ENCODE measurements at regions not wholly inside any gene's neighbourhood (a gene's known extent, or its start where the extent isn't known, plus 50 kb on each side); places are given as distances from the start of the nearest gene placed in this dataset.

DNA sequence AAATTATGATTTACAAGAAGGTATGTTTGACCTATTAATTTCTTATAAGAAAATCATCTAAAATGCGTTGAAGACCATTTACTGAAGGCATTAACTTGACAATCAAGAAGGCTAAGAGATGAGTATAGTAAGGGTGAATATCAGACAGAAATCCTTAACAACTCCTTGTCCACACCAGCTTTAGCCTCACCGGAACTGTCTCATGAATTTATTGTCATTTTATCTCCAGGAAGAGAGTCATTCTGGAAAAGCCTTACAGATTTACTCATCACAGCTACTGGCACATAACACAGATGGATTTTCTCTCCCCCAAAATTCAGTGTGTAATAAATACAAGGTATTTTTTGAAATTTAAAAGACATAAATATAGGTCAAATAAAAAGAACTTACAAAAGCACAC, 129.4 kb upstream of the LSM8 start:
- H3K4me3 Mint-ChIP-seq (ENCODE audit: unreplicated experiment): no peak overlapping the region

GRCh38 chr7:118055647-118056046, 128.3 kb upstream of the LSM8 start:
- DNase-seq: no peak
- Mint-ChIP-seq H3K9me3 (ENCODE audit: unreplicated experiment) (no peaks in the 10 kb centered on the region), H3K4me1 (ENCODE audit: low read depth, unreplicated experiment) (no peaks in the 10 kb centered on the region), H3K36me3 (ENCODE audit: unreplicated experiment) (no peaks in the 10 kb centered on the region), H3K4me3 (ENCODE audit: unreplicated experiment) (no peak overlapping the region), H3K27me3 (ENCODE audit: unreplicated experiment) (no peaks in the 10 kb centered on the region), H3K27ac (ENCODE audit: unreplicated experiment) (no peak overlapping the region)
- TF ChIP-seq, protein P1, sequence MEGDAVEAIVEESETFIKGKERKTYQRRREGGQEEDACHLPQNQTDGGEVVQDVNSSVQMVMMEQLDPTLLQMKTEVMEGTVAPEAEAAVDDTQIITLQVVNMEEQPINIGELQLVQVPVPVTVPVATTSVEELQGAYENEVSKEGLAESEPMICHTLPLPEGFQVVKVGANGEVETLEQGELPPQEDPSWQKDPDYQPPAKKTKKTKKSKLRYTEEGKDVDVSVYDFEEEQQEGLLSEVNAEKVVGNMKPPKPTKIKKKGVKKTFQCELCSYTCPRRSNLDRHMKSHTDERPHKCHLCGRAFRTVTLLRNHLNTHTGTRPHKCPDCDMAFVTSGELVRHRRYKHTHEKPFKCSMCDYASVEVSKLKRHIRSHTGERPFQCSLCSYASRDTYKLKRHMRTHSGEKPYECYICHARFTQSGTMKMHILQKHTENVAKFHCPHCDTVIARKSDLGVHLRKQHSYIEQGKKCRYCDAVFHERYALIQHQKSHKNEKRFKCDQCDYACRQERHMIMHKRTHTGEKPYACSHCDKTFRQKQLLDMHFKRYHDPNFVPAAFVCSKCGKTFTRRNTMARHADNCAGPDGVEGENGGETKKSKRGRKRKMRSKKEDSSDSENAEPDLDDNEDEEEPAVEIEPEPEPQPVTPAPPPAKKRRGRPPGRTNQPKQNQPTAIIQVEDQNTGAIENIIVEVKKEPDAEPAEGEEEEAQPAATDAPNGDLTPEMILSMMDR (IDR thresholded peaks at IDR 0.05; ENCODE audit: partially characterized antibody, unreplicated experiment): no peak

More for the DNA sequence above, 129.4 kb upstream of the LSM8 start:
- Mint-ChIP-seq H3K36me3 (ENCODE audit: unreplicated experiment) (no peaks in the 10 kb centered on the region), H3K27me3 (ENCODE audit: unreplicated experiment) (no peaks in the 10 kb centered on the region), H3K27ac (ENCODE audit: unreplicated experiment) (no peak overlapping the region), H3K4me1 (ENCODE audit: low read depth, unreplicated experiment) (no peaks in the 10 kb centered on the region), H3K9me3 (ENCODE audit: unreplicated experiment) (no peaks in the 10 kb centered on the region)
- TF ChIP-seq, protein P1 (IDR thresholded peaks at IDR 0.05; ENCODE audit: partially characterized antibody, unreplicated experiment): no peak
- DNase-seq: no peak

GRCh38 chr7:118057404-118057803, 126.6 kb upstream of the LSM8 start:
- no peak overlapping the region for H3K4me3 Mint-ChIP-seq (ENCODE audit: unreplicated experiment)
- no peak overlapping the region for H3K27ac Mint-ChIP-seq (ENCODE audit: unreplicated experiment)
- H3K9me3 Mint-ChIP-seq (ENCODE audit: unreplicated experiment): no peaks in the 10 kb centered on the region
- no peaks in the 10 kb centered on the region for H3K36me3 Mint-ChIP-seq (ENCODE audit: unreplicated experiment)
- DNase-seq: no peak
- TF ChIP-seq, protein P1 (IDR thresholded peaks at IDR 0.05; ENCODE audit: partially characterized antibody, unreplicated experiment): no peak
- H3K4me1 Mint-ChIP-seq (ENCODE audit: low read depth, unreplicated experiment): no peaks in the 10 kb centered on the region
- no peaks in the 10 kb centered on the region for H3K27me3 Mint-ChIP-seq (ENCODE audit: unreplicated experiment)

GRCh38 chr7:118059209-118059608, 124.8 kb upstream of the LSM8 start:
- TF ChIP-seq, protein P1 (IDR thresholded peaks at IDR 0.05; ENCODE audit: partially characterized antibody, unreplicated experiment): no peak
- Mint-ChIP-seq H3K36me3 (ENCODE audit: unreplicated experiment) (no peaks in the 10 kb centered on the region), H3K4me3 (ENCODE audit: unreplicated experiment) (no peak overlapping the region), H3K27ac (ENCODE audit: unreplicated experiment) (no peak overlapping the region), H3K9me3 (ENCODE audit: unreplicated experiment) (no peaks in the 10 kb centered on the region), H3K4me1 (ENCODE audit: low read depth, unreplicated experiment) (no peaks in the 10 kb centered on the region), H3K27me3 (ENCODE audit: unreplicated experiment) (no peaks in the 10 kb centered on the region)
- DNase-seq: no peak

DNA sequence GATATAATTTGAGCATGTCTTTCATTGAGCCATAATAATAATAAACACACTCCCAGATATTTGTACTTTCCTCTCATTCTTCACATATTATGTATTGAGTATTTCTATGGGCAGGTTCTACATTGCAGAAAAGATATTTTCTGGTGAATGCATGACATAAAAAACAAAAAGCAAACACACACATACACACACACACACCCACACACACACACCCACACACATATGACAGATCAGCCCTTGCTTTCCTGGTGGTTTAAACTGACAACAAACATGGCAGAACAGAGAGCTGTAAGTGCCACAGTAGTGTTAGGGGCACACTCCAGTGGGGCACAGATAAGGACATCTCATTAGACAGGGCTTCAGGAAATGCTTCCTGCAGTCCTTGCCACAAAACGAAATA, 123.3 kb upstream of the LSM8 start:
- no peak for DNase-seq
- Mint-ChIP-seq H3K27ac (ENCODE audit: unreplicated experiment) (no peak overlapping the region), H3K4me1 (ENCODE audit: low read depth, unreplicated experiment) (no peaks in the 10 kb centered on the region), H3K36me3 (ENCODE audit: unreplicated experiment) (no peaks in the 10 kb centered on the region), H3K27me3 (ENCODE audit: unreplicated experiment) (no peaks in the 10 kb centered on the region), H3K4me3 (ENCODE audit: unreplicated experiment) (no peak overlapping the region), H3K9me3 (ENCODE audit: unreplicated experiment) (no peaks in the 10 kb centered on the region)
- TF ChIP-seq, protein P1 (IDR thresholded peaks at IDR 0.05; ENCODE audit: partially characterized antibody, unreplicated experiment): no peak
